ENCODE measurements at regions not wholly inside any gene's neighbourhood (a gene's known extent, or its start where the extent isn't known, plus 50 kb on each side); places are given as distances from the start of the nearest gene placed in this dataset.

- no peak for DNase-seq
- no peaks in the 10 kb centered on the region for H3K36me3 ChIP-seq
- H3K9me3 ChIP-seq: no peaks in the 10 kb centered on the region
- H3K4me3 ChIP-seq: no peak overlapping the region
- H3K27ac ChIP-seq: no peak overlapping the region
- no peaks in the 10 kb centered on the region for H3K4me1 ChIP-seq
- no peaks in the 10 kb centered on the region for H3K27me3 ChIP-seq
- TF ChIP-seq CTCF (IDR thresholded peaks at IDR 0.05): no peak
- TF ChIP-seq POLR2A (IDR thresholded peaks at IDR 0.05): no peak
Measured at GRCh38 chr3:10743366-10744097, 72.5 kb upstream of the SLC6A11 start.

DNA sequence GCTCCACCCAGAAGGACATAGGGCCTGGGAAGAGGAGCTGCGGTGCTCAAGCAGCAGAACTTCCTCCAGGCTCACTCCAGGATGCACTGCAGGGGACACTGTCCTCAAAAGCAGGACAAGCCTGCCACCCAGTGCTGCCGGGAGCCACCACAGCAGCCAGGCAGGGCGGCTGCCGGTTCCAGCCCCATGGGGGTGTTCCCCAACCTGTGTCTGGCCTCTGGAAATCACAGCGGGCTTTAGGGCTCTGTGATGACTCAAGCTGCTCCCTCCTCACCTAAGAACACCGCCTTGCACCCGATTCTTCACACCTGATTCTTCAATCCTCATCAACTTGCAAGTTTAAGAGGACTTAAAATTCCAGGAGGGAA, 71.9 kb upstream of the SLC6A11 start:
- H3K27me3 ChIP-seq: no peaks in the 10 kb centered on the region
- DNase-seq: no peak
- no peaks in the 10 kb centered on the region for H3K9me3 ChIP-seq
- no peaks in the 10 kb centered on the region for H3K4me1 ChIP-seq
- H3K27ac ChIP-seq: no peak overlapping the region
- TF ChIP-seq POLR2A (IDR thresholded peaks at IDR 0.05): no peak
- no peak for TF ChIP-seq CTCF (IDR thresholded peaks at IDR 0.05)
- H3K36me3 ChIP-seq: no peaks in the 10 kb centered on the region
- H3K4me3 ChIP-seq: no peak overlapping the region

- no peak for TF ChIP-seq POLR2A (IDR thresholded peaks at IDR 0.05)
- no peak for TF ChIP-seq CTCF (IDR thresholded peaks at IDR 0.05)
- Histone ChIP-seq H3K27me3 (no peaks in the 10 kb centered on the region), H3K4me3 (no peak overlapping the region), H3K27ac (no peak overlapping the region), H3K9me3 (no peaks in the 10 kb centered on the region), H3K36me3 (no peaks in the 10 kb centered on the region), H3K4me1 (no peaks in the 10 kb centered on the region)
- no peak for DNase-seq
Measured at GRCh38 chr3:10745392-10745791, 70.6 kb upstream of the SLC6A11 start.

- Histone ChIP-seq H3K27ac (no peak overlapping the region), H3K4me1 (no peaks in the 10 kb centered on the region), H3K27me3 (no peaks in the 10 kb centered on the region), H3K4me3 (no peak overlapping the region), H3K9me3 (no peaks in the 10 kb centered on the region), H3K36me3 (no peaks in the 10 kb centered on the region)
- TF ChIP-seq POLR2A (IDR thresholded peaks at IDR 0.05) (no peak), CTCF (IDR thresholded peaks at IDR 0.05) (no peak)
- no peak for DNase-seq
Measured at GRCh38 chr3:10746001-10746400, 70.0 kb upstream of the SLC6A11 start.

DNA sequence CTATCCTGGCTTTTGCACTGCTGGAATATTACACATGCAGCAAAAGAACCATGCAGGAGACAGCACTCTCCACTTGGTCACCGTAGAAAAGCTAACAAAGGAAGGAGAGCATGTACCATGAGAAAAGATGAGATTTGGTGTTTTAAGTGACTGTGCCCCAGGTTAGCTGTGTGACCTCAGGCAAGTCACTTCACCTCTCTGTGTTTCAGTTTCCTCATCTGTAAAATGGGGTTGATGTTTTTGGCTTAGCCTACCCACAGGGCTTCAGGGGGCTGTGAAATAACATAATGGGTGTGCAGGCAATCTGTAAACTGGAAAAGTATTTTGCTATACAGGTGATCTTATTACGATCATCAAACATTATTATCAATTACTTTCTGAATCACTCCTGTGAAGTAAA, 69.3 kb upstream of the SLC6A11 start:
- DNase-seq: no peak
- Histone ChIP-seq H3K4me3 (no peak overlapping the region), H3K9me3 (no peaks in the 10 kb centered on the region), H3K27ac (no peak overlapping the region), H3K4me1 (no peaks in the 10 kb centered on the region), H3K36me3 (no peaks in the 10 kb centered on the region), H3K27me3 (no peaks in the 10 kb centered on the region)
- TF ChIP-seq CTCF (IDR thresholded peaks at IDR 0.05) (no peak), POLR2A (IDR thresholded peaks at IDR 0.05) (no peak)

GRCh38 chr3:10747341-10747740, 68.7 kb upstream of the SLC6A11 start:
- TF ChIP-seq POLR2A (IDR thresholded peaks at IDR 0.05) (no peak), CTCF (IDR thresholded peaks at IDR 0.05) (no peak)
- H3K27me3 ChIP-seq: no peaks in the 10 kb centered on the region
- DNase-seq: no peak

More at GRCh38 chr3:10747341-10747740, 68.7 kb upstream of the SLC6A11 start:
- no peak overlapping the region for H3K4me3 ChIP-seq
- no peaks in the 10 kb centered on the region for H3K4me1 ChIP-seq
- H3K9me3 ChIP-seq: no peaks in the 10 kb centered on the region
- H3K36me3 ChIP-seq: no peaks in the 10 kb centered on the region
- H3K27ac ChIP-seq: no peak overlapping the region

All from Peyer's patch (tissue), 4 donors.